Mucosa of descending colon (tissue), 3 donors: ENCODE measurements at regions not wholly inside any gene's neighbourhood (a gene's known extent, or its start where the extent isn't known, plus 50 kb on each side); places are given as distances from the start of the nearest gene placed in this dataset.

Experiments used
- ATAC-seq: fragments of 200-7000 bp; cut with Tn5 transposase; one replicate; pipeline ENCODE4 v1.9.1; 2020; ENCODE audit warnings: mild to moderate bottlenecking, moderate library complexity
- DNase-seq, 3 donors: peaks; one replicate each; pipeline ENCODE4 v3.0.0-alpha.2; 2020
- H3K36me3 ChIP-seq: fragments of 200-600 bp; one replicate; pipeline ENCODE4 v1.8.0; 2021; ENCODE audit warnings: low read depth, mild to moderate bottlenecking
- H3K4me1 ChIP-seq: fragments of 200-600 bp; one replicate; pipeline ENCODE4 v1.8.0; 2021; ENCODE audit warnings: low read depth, mild to moderate bottlenecking
- H3K4me3 ChIP-seq: fragments of 200-600 bp; one replicate; pipeline ENCODE4 v1.8.0; 2021; ENCODE audit warnings: mild to moderate bottlenecking
- H3K9me3 ChIP-seq: fragments of 200-600 bp; one replicate; pipeline ENCODE4 v1.8.0; 2021; ENCODE audit warnings: mild to moderate bottlenecking
- CTCF ChIP-seq: fragments of 200-600 bp; IDR thresholded peaks from one replicate; pipeline ENCODE4 v1.8.0; 2022; ENCODE audit warnings: antibody characterized with exemption, mild to moderate bottlenecking
- intact Hi-C, 2 donors: fragments of 100-400 bp; cut with DNase I in 1 of 2; cut with micrococcal nuclease in 1 of 2; formaldehyde crosslinking; loops; one replicate each; pipeline versions ENCODE4 v1.11.0 to v1.11.1; 2022; cut with DNase I, micrococcal nuclease
- donor health status: DM: no; HTN: no; CAD: no; lungs with moderate emphysema.
- donor health status: DM: no; HTN: no; CAD: no.
- donor health status: DM: no; HTN: yes; CAD: no.

GRCh38 chr18:39272230-39272629 is 1706.6 kb upstream of the CELF4 start:
- TF ChIP-seq CTCF, result no peak
- intact Hi-C loops, result no loop called here
- H3K9me3 ChIP-seq, result no peaks in the 10 kb centered on the region
- H3K4me1 ChIP-seq, result no peaks in the 10 kb centered on the region
- ATAC-seq, result no peak
- H3K4me3 ChIP-seq, result no peak overlapping the region
- no peaks in the 10 kb centered on the region for H3K36me3 ChIP-seq
- DNase-seq, result no peak

GRCh38 chr18:39271654-39272053 is 1706.1 kb upstream of the CELF4 start:
- intact Hi-C loops, result no loop called here
- no peaks in the 10 kb centered on the region for H3K9me3 ChIP-seq
- DNase-seq (no peak), ATAC-seq (no peak)
- no peaks in the 10 kb centered on the region for H3K4me1 ChIP-seq
- no peak overlapping the region for H3K4me3 ChIP-seq
- no peak for TF ChIP-seq CTCF
- H3K36me3 ChIP-seq, result no peaks in the 10 kb centered on the region

- ATAC-seq (no peak), DNase-seq (no peak)
- TF ChIP-seq CTCF, result no peak
- H3K36me3 ChIP-seq, result no peaks in the 10 kb centered on the region
- no peak overlapping the region for H3K4me3 ChIP-seq
- intact Hi-C loops, result no loop called here
- H3K9me3 ChIP-seq, result no peaks in the 10 kb centered on the region
- no peaks in the 10 kb centered on the region for H3K4me1 ChIP-seq
These were observed 1695.0 kb upstream of the CELF4 start for GRCh38 chr18:39260565-39260964.

GRCh38 chr18:39259736-39260135 is 1694.1 kb upstream of the CELF4 start:
- TF ChIP-seq CTCF, result no peak
- intact Hi-C loops, result no loop called here
- H3K4me1 ChIP-seq, result no peaks in the 10 kb centered on the region

GRCh38 chr18:39244242-39244641 is 1678.6 kb upstream of the CELF4 start:
- no peak for DNase-seq
- Histone ChIP-seq H3K9me3 (no peaks in the 10 kb centered on the region), H3K36me3 (no peaks in the 10 kb centered on the region), H3K4me3 (no peak overlapping the region), H3K4me1 (no peaks in the 10 kb centered on the region)
- intact Hi-C loops, result no loop called here
- TF ChIP-seq CTCF, result no peak
- ATAC-seq, result no peak

More at GRCh38 chr18:39259736-39260135, 1694.1 kb upstream of the CELF4 start:
- no peaks in the 10 kb centered on the region for H3K36me3 ChIP-seq
- H3K9me3 ChIP-seq, result no peaks in the 10 kb centered on the region
- DNase-seq (no peak), ATAC-seq (no peak)
- H3K4me3 ChIP-seq, result no peak overlapping the region

GRCh38 chr18:39241534-39241933 is 1675.9 kb upstream of the CELF4 start:
- DNase-seq (no peak), ATAC-seq (no peak)
- H3K36me3 ChIP-seq, result no peaks in the 10 kb centered on the region
- H3K4me1 ChIP-seq, result no peaks in the 10 kb centered on the region
- H3K4me3 ChIP-seq, result no peak overlapping the region
- TF ChIP-seq CTCF, result no peak
- intact Hi-C loops, result no loop called here
- peaks cover 3% of the 10 kb centered on the region for H3K9me3 ChIP-seq
